HG02943 (cell line): ENCODE measurements at regions not wholly inside any gene's neighbourhood (a gene's known extent, or its start where the extent isn't known, plus 50 kb on each side); places are given as distances from the start of the nearest gene placed in this dataset.

ENCODE experiments used
- ATAC-seq: cut with Tn5 transposase; IDR thresholded peaks from one replicate; pipeline ENCODE4 v1.9.1; 2021; ENCODE audit warnings: mild to moderate bottlenecking, low read depth, moderate library complexity; ENCODE audit not compliant: unreplicated experiment

DNA sequence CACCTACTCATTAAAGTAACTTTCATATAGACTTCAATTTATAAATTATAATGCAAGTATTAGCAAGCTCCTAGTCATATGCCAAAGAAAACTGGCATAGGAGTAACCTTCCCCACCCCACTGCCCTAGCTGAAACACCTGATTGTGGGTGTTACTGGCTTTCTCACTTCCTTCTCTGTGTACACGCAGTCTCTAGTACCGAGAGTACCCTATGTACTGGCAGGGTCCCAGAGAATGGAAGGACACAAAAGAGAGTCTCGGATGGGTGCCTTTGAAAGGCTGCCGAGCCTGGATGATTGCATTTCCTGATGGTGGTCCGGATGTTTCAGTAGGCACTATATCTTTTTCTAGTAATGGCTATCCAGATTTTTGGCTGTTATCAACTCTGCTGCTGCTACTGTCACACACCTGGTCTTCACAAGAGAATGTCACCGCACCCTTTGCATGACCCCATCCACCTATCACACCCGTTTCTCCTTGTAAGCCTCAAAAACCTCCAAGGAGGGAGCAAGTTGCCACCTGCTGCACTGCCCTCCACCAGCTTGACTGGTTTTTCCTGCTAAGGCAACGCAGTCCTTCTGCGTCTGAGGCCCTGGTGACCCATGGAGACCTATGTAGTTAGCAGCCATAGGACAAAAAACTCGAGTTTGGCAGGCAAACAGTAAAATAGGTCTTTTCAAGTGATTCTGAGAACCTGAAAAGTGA lies 53.8 kb upstream of the CLINT1 start:
- ATAC-seq, result peak; percentile 74

DNA sequence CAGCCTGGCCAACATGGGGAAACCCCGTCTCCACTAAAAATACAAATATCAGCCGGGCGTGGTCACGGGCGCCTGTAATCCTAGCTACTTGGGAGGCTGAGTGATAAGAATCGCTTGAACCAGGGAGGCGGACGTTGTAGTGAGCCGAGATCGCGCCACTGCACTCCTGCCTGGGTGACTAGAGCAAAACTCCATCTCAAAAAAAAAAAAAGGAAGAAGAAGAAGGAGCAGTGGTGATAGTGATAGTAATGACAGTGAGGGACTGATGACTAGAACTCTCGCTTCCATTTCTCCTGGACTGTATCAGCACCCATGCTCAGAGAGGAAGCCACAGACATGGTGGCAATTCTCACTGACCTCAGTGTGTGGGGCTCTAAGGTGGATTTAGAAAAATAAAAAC lies 52.6 kb upstream of the CLINT1 start:
- ATAC-seq, result no peak
